Small intestine (tissue), 7 donors: ENCODE measurements at regions not wholly inside any gene's neighbourhood (a gene's known extent, or its start where the extent isn't known, plus 50 kb on each side); places are given as distances from the start of the nearest gene placed in this dataset.

Experiments
- DNase-seq, 2 donors: peaks; one replicate each; pipeline versions ENCODE4 v3.0.0 to v3.0.0-alpha.2; 2013
- FAIRE-seq: peaks from 2 replicates; lab custom pipeline; 2012; peaks lifted over from hg19 to GRCh38; lab: Jason Lieb, UNC
- H3K27ac ChIP-seq, 3 donors: one replicate each; pipeline ENCODE4 v1.5.1; 2013; ENCODE audit warnings: low read length in 2 of 3, mild to moderate bottlenecking in 2 of 3, control low read depth in 1 of 3, inconsistent platforms in 1 of 3, low read depth in 1 of 3, moderate library complexity in 1 of 3
- H3K27me3 ChIP-seq, 3 donors: one replicate each; pipeline ENCODE4 v1.6.1; 2013; ENCODE audit warnings: low read length in 3 of 3, inconsistent platforms in 1 of 3; ENCODE audit not compliant: control insufficient read depth in 3 of 3, insufficient read depth in 3 of 3
- H3K36me3 ChIP-seq, 3 donors: one replicate each; pipeline ENCODE4 v1.6.1; 2013; ENCODE audit warnings: low read length in 3 of 3, inconsistent platforms in 1 of 3, low read depth in 1 of 3, mild to moderate bottlenecking in 1 of 3, moderate library complexity in 1 of 3; ENCODE audit not compliant: control insufficient read depth in 3 of 3, insufficient read depth in 2 of 3
- H3K4me1 ChIP-seq, 3 donors: one replicate each; pipeline ENCODE4 v1.6.1; 2013; ENCODE audit warnings: low read length in 2 of 3, inconsistent platforms in 1 of 3, low read depth in 1 of 3, mild to moderate bottlenecking in 1 of 3, moderate library complexity in 1 of 3; ENCODE audit not compliant: control insufficient read depth in 3 of 3, insufficient read depth in 2 of 3
- H3K4me3 ChIP-seq, 3 donors: one replicate each; pipeline ENCODE4 v1.5.1; 2013; ENCODE audit warnings: low read length in 3 of 3, control low read depth in 1 of 3, inconsistent platforms in 1 of 3, low read depth in 1 of 3, mild to moderate bottlenecking in 1 of 3, moderate library complexity in 1 of 3
- H3K9me3 ChIP-seq, 2 donors: one replicate each; pipeline ENCODE4 v1.6.1; 2013; ENCODE audit warnings: low read depth in 1 of 2, low read length in 1 of 2; ENCODE audit not compliant: control insufficient read depth in 2 of 2, insufficient read depth in 1 of 2
- WGBS, 3 donors: extraction: QIAGEN DNeasy Blood & Tissue Kit; methylation state at CpG; one replicate each; pipeline ENCODE4 v1.1.7; 2013; 5-methylcytosine and 5-hydroxymethylcytosine counted together
- donor health status: healthy with polysubstance abuse.
- donor health status: control.
- donor health status: control.
- donor health status: Bipolar disorder and iron deficiency.
- donor health status: healthy.

DNA sequence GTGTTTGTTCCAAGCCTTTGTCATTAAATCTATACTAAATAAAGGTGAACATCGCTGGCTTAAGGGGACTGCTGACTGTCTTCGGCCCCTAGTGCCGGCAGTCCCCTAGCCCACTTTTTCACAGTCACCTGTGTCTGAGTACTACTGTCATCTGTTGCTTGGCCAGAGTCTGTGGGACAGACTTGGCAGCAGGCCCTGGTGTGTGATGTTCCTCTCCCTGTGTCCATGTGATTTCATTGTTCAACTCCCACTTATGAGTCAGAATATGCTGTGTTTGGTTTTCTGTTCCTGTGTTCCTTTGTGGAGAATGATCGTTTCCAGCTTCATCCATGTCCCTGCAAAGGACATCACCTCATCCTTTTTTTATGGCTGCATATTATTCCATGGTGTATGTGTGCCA lies 133.4 kb downstream of the HAO1 start:
- Histone ChIP-seq H3K36me3 (no peaks in the 10 kb centered on the region), H3K27ac (no peak overlapping the region), H3K4me3 (no peak overlapping the region), H3K9me3 (peaks cover 0 to 10% of the 10 kb centered on the region in 2 donors), H3K4me1 (no peaks in the 10 kb centered on the region), H3K27me3 (no peaks in the 10 kb centered on the region)
- DNase-seq (no peak), FAIRE-seq (no peak)
- 77 to 87% (median 84%) methylated on average over 4 of the region's 4 CpGs for WGBS, 3 donors

DNA sequence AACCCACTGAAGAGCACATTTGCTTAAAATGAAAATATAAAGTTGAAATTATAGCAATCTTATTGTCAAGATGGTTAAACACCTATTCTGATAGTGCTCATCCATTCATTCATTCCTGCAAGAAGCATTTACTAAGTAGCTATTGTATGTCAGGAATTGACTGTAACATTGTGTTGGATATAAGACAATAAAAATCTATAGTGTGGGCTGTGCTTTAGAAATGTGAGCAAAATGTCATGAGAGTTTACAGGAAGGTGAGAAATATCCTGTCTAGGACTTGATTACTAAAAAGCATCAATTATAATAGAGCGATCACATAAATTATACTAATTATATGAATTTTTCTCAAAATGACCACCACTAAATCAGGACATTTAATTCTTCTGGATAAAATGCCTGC lies 123.0 kb downstream of the HAO1 start:
- Histone ChIP-seq H3K27me3 (no peaks in the 10 kb centered on the region), H3K4me1 (no peaks in the 10 kb centered on the region), H3K9me3 (peaks cover 0 to 4% of the 10 kb centered on the region in 2 donors), H3K27ac (no peak overlapping the region), H3K36me3 (no peaks in the 10 kb centered on the region), H3K4me3 (no peak overlapping the region)
- no peak for DNase-seq
- WGBS, 3 donors: 93 to 97% (median 95%) methylated on average over 1 of the region's 1 CpG
- no peak for FAIRE-seq

DNA sequence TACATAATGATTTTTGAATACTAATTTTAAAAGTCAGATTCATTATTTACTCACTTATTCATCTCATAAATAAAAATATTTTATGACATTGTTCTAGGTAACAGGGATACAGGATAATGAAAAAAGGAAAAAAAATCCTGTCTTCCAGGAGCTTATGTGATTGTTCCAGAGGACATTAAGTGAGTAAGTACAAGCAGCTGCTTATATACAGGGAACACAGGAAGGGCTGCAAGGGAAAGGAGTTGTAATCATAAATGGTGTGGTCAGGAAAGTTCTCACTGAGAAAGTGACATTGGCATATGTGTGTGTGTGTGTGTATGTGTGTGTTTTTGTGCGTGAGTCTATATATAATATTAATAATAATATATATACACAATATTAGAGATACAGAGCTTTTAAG lies 121.8 kb downstream of the HAO1 start:
- Histone ChIP-seq H3K4me1 (no peaks in the 10 kb centered on the region), H3K27me3 (no peaks in the 10 kb centered on the region), H3K4me3 (no peak overlapping the region), H3K27ac (no peak overlapping the region), H3K9me3 (no peaks in the 10 kb centered on the region), H3K36me3 (no peaks in the 10 kb centered on the region)
- WGBS, 3 donors: 82 to 85% (median 84%) methylated on average over 1 of the region's 1 CpG
- DNase-seq (no peak), FAIRE-seq (no peak)

DNA sequence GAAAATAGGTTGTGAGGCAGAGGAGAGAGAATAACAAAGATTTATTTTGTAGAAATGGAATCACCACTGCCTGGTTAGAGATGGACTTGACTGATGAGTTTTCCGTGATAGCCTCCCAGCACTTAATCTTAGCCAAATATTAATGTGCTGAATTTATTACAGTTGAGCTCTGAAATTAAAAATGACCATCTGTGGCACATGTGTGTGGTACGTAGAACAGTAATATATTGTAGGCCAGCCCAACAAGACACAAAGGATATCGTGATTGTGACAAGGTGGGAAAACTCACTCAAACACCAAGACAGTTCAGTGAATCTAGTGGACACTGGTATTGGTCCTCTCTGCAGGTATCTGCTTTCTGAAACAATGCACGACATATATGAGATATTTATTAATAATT lies 119.4 kb downstream of the HAO1 start:
- H3K4me1 ChIP-seq: no peaks in the 10 kb centered on the region
- no peaks in the 10 kb centered on the region for H3K36me3 ChIP-seq
- DNase-seq (no peak), FAIRE-seq (no peak)
- H3K27me3 ChIP-seq: no peaks in the 10 kb centered on the region
- H3K4me3 ChIP-seq: no peak overlapping the region
- H3K27ac ChIP-seq: no peak overlapping the region
- 77 to 85% (median 83%) methylated on average over 4 of the region's 4 CpGs for WGBS, 3 donors
- no peaks in the 10 kb centered on the region for H3K9me3 ChIP-seq

DNA sequence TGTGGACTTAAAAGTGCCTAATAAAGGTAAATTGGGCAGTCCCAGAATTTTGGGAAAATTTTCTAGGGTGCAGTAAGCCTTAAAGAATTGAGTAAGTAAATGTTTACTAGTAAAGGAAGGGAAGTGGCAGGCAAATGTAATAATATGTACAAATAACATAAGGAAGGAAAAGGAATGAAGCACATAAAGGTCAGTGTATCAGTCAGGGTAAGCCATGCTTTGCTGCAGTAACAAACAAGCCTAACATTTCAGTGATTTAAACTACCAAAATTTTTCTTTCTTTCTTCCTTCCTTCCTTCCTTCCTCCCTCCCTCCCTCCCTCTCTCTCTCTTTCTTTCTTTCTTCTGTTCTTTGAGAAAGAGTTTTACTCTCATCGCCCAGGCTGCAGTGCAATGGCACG lies 117.5 kb downstream of the HAO1 start:
- no peak overlapping the region for H3K27ac ChIP-seq
- 92 to 100% (median 94%) methylated on average over 2 of the region's 2 CpGs for WGBS, 3 donors
- H3K27me3 ChIP-seq: no peaks in the 10 kb centered on the region
- FAIRE-seq (no peak), DNase-seq (no peak)
- H3K36me3 ChIP-seq: no peaks in the 10 kb centered on the region
- H3K4me3 ChIP-seq: no peak overlapping the region
- no peaks in the 10 kb centered on the region for H3K4me1 ChIP-seq
- H3K9me3 ChIP-seq: no peaks in the 10 kb centered on the region

DNA sequence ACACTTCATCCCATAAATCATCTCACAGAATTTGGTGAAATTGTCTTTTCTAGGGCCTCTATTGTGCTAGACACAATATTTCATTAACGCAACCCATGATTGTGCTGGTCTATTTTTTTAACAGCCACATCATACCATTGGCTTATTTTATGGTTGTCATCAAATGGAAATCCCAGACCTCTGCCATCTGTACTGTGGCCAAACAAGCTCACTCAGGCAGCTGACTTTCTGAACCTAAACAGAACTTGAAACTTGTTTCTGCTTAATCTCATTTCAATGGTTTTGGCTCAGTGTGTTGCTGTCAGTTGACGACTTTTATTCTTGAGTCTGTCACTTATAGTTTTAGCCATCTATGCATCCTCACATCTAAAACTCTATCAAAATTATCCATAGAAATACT lies 111.8 kb downstream of the HAO1 start:
- 48 to 86% (median 78%) methylated on average over 2 of the region's 2 CpGs for WGBS, 3 donors
- DNase-seq (no peak), FAIRE-seq (no peak)
- H3K4me3 ChIP-seq: no peak overlapping the region
- no peaks in the 10 kb centered on the region for H3K27me3 ChIP-seq
- no peaks in the 10 kb centered on the region for H3K4me1 ChIP-seq
- H3K9me3 ChIP-seq: peaks cover 0 to 2% of the 10 kb centered on the region in 2 donors
- H3K36me3 ChIP-seq: no peaks in the 10 kb centered on the region
- H3K27ac ChIP-seq: no peak overlapping the region

DNA sequence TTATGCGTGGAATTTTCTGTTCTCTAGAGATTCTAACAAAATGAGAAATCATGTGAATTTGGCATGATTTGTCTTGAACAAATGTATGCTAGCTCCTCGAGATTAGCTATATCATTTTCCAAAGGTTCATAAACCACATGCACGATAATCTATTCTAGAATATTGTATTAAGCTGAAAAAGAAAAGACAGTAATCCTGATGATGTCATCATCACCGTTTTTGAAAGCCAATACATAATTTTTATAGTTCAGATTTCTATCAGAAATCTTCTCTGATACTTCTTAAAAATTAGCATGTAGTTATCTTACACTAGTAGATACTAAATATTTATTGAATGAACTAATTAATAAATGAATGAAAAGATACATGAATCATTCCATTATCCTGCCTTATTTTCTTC lies 111.2 kb downstream of the HAO1 start:
- no peak overlapping the region for H3K4me3 ChIP-seq
- peaks cover 0 to 5% of the 10 kb centered on the region in 2 donors for H3K9me3 ChIP-seq
- 64 to 72% (median 65%) methylated on average over 4 of the region's 4 CpGs for WGBS, 3 donors
- no peaks in the 10 kb centered on the region for H3K27me3 ChIP-seq
- no peak overlapping the region for H3K27ac ChIP-seq
- no peaks in the 10 kb centered on the region for H3K36me3 ChIP-seq
- no peak for DNase-seq
- no peaks in the 10 kb centered on the region for H3K4me1 ChIP-seq
- FAIRE-seq: no peak

DNA sequence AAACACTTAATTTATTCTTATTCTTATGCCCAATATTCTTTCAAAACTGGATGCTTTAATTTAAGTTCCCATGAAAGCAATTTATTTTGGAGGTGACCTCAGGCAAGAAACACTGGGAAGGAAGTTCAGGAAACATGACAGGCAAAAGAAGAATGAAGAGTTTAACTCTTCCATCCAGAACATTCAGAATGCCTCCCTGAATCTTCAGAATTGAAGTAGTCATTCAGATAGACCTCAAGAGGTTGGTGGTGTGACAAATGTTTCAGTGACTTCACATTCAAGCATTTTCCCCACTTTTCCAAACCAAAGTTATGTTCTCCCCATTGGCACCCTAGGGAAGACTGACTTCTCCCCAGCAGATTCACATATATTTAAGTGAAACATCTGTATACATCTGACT lies 110.5 kb downstream of the HAO1 start:
- H3K27ac ChIP-seq: no peak overlapping the region
- FAIRE-seq (no peak), DNase-seq (no peak)
- no peaks in the 10 kb centered on the region for H3K4me1 ChIP-seq
- H3K4me3 ChIP-seq: no peak overlapping the region
- no peaks in the 10 kb centered on the region for H3K27me3 ChIP-seq
- no peaks in the 10 kb centered on the region for H3K36me3 ChIP-seq
- H3K9me3 ChIP-seq: peaks cover 0 to 5% of the 10 kb centered on the region in 2 donors
